H1 (cell line): ENCODE measurements at regions not wholly inside any gene's neighbourhood (a gene's known extent, or its start where the extent isn't known, plus 50 kb on each side); places are given as distances from the start of the nearest gene placed in this dataset.

ENCODE experiments used
- CTCF ChIA-PET: fragments of 300-600 bp; sonication (Branson Sonifier 250); formaldehyde crosslinking; loops from one replicate; lab custom pipeline; 2021; ENCODE audit not compliant: partially characterized antibody; lab: Charles Lee
- POLR2A ChIA-PET: fragments of 300-600 bp; sonication (Branson Sonifier 250); formaldehyde crosslinking; loops from one replicate; lab custom pipeline; 2021; ENCODE audit warnings: inconsistent platforms; ENCODE audit not compliant: partially characterized antibody; lab: Charles Lee
- DNase-seq, 2 experiments: peaks; one replicate each; pipeline versions ENCODE4 v3.0.0 to v3.0.0-alpha.2; 2010 to 2022; ENCODE audit warnings: low spot score in 2 of 2, low read depth in 1 of 2, mixed read lengths in 1 of 2
- FAIRE-seq: peaks from 2 replicates; lab custom pipeline; 2011; peaks lifted over from hg19 to GRCh38; lab: Jason Lieb, UNC
- H2AFZ ChIP-seq: 2 replicates; pipeline ENCODE4 v1.8.1; 2012; ENCODE audit warnings: low read length, inconsistent platforms
- H2AK5ac ChIP-seq: 2 replicates; pipeline ENCODE4 v1.6.1; 2013; ENCODE audit warnings: low read depth, low read length
- H2BK120ac ChIP-seq: replicated peaks from 2 replicates; pipeline ENCODE3; 2013; ENCODE audit warnings: low read depth, low read length, inconsistent platforms
- H2BK12ac ChIP-seq: 2 replicates; pipeline ENCODE4 v1.6.1; 2013; ENCODE audit warnings: low read depth, low read length
- H2BK15ac ChIP-seq: 2 replicates; pipeline ENCODE4 v1.6.1; 2013; ENCODE audit warnings: low read length
- H2BK20ac ChIP-seq: 2 replicates; pipeline ENCODE4 v1.6.1; 2013; ENCODE audit warnings: low read length
- H2BK5ac ChIP-seq: 2 replicates; pipeline ENCODE4 v1.6.1; 2013; ENCODE audit warnings: low read depth, low read length
- H3K14ac ChIP-seq: 2 replicates; pipeline ENCODE4 v1.6.1; 2013; ENCODE audit warnings: inconsistent platforms; ENCODE audit not compliant: insufficient read length
- H3K18ac ChIP-seq: 2 replicates; pipeline ENCODE4 v1.6.1; 2013; ENCODE audit warnings: low read length; ENCODE audit errors: extremely low read depth
- H3K23ac ChIP-seq: 2 replicates; pipeline ENCODE4 v1.6.1; 2013; ENCODE audit warnings: inconsistent platforms; ENCODE audit not compliant: insufficient read length
- H3K23me2 ChIP-seq: 2 replicates; pipeline ENCODE4 v1.6.1; 2013; ENCODE audit warnings: low read depth, low read length
- H3K27ac ChIP-seq: 2 replicates; pipeline ENCODE4 v1.6.1; 2011; ENCODE audit warnings: low read depth, low read length, inconsistent platforms
- H3K27me3 ChIP-seq, 4 experiments: replicated peaks in 1 of 4; 1 replicate in 1 of 4; 2 replicates in 3 of 4; pipeline versions ENCODE4 v1.6.1 to v1.8.1; 2011 to 2013; ENCODE audit warnings: low read length in 3 of 4, mild to moderate bottlenecking in 3 of 4, inconsistent platforms in 2 of 4, mixed read lengths in 2 of 4, moderate library complexity in 1 of 4; ENCODE audit not compliant: control insufficient read depth in 3 of 4, insufficient read depth in 3 of 4; ENCODE audit errors: extremely low read depth in 1 of 4
- H3K36me3 ChIP-seq, 4 experiments: 2 replicates each; pipeline versions ENCODE4 v1.6.1 to v1.8.1; 2011 to 2013; ENCODE audit warnings: mild to moderate bottlenecking in 4 of 4, low read length in 3 of 4, moderate library complexity in 2 of 4, control low read depth in 1 of 4, inconsistent platforms in 1 of 4; ENCODE audit not compliant: insufficient read depth in 4 of 4, control insufficient read depth in 2 of 4
- H3K4ac ChIP-seq: replicated peaks from 2 replicates; pipeline ENCODE3; 2013; ENCODE audit warnings: low read length, low read depth, mixed read lengths, inconsistent platforms; ENCODE audit not compliant: insufficient read length
- H3K4me1 ChIP-seq, 4 experiments: replicated peaks in 1 of 4; 1 replicate in 1 of 4; 2 replicates in 3 of 4; pipeline versions ENCODE4 v1.6.1 to v1.8.1; 2011 to 2013; ENCODE audit warnings: low read length in 3 of 4, inconsistent platforms in 2 of 4, mixed read lengths in 1 of 4; ENCODE audit not compliant: insufficient read depth in 4 of 4, control insufficient read depth in 3 of 4
- H3K4me2 ChIP-seq, 2 experiments: 2 replicates each; pipeline versions ENCODE4 v1.6.1 to v1.8.1; 2011 to 2013; ENCODE audit warnings: low read depth in 2 of 2, low read length in 2 of 2, control low read depth in 1 of 2, inconsistent platforms in 1 of 2, mild to moderate bottlenecking in 1 of 2; ENCODE audit not compliant: insufficient read depth in 1 of 2
- H3K4me3 ChIP-seq, 4 experiments: fragments of 200-600, 300-600 bp in 1 of 4; sonication (generic), shearing (Covaris generic), sonication (Bioruptor Twin) in 1 of 4; 2 replicates each; pipeline versions ENCODE4 v1.5.1 to v1.8.1; 2011 to 2016; ENCODE audit warnings: low read length in 4 of 4, low read depth in 3 of 4, control low read depth in 2 of 4, inconsistent platforms in 2 of 4, mild to moderate bottlenecking in 2 of 4, mixed read lengths in 1 of 4, moderate library complexity in 1 of 4; ENCODE audit not compliant: insufficient read depth in 2 of 4; ENCODE audit errors: extremely low read depth in 1 of 4
- H3K56ac ChIP-seq: replicated peaks from 2 replicates; pipeline ENCODE3; 2013; ENCODE audit warnings: low read depth, mild to moderate bottlenecking, mixed read lengths, low read length, inconsistent platforms; ENCODE audit not compliant: insufficient read length
- H3K79me1 ChIP-seq: 2 replicates; pipeline ENCODE4 v1.6.1; 2013; ENCODE audit warnings: low read depth, low read length, control low read depth
- H3K79me2 ChIP-seq, 2 experiments: 2 replicates each; pipeline versions ENCODE4 v1.6.1 to v1.8.1; 2012 to 2013; ENCODE audit warnings: low read length in 2 of 2, mild to moderate bottlenecking in 2 of 2, inconsistent platforms in 1 of 2; ENCODE audit not compliant: insufficient read depth in 2 of 2, control insufficient read depth in 1 of 2
- H3K9ac ChIP-seq, 4 experiments: replicated peaks in 1 of 4; 1 replicate in 1 of 4; 2 replicates in 3 of 4; pipeline versions ENCODE4 v1.6.1 to v1.8.1; 2011 to 2013; ENCODE audit warnings: low read depth in 3 of 4, low read length in 3 of 4, control low read depth in 2 of 4, mild to moderate bottlenecking in 2 of 4, moderate library complexity in 2 of 4, inconsistent platforms in 1 of 4; ENCODE audit errors: extremely low read depth in 1 of 4
- H3K9me3 ChIP-seq, 2 experiments: 2 replicates each; pipeline versions ENCODE4 v1.6.1 to v1.8.1; 2012 to 2013; ENCODE audit warnings: mild to moderate bottlenecking in 2 of 2, moderate library complexity in 2 of 2, control low read depth in 1 of 2, inconsistent platforms in 1 of 2, low read depth in 1 of 2, low read length in 1 of 2, mixed read lengths in 1 of 2; ENCODE audit not compliant: insufficient read depth in 2 of 2
- H4K20me1 ChIP-seq, 2 experiments: replicated peaks in 1 of 2; 2 replicates each; pipeline versions ENCODE3 to v1.8.1; 2011 to 2013; ENCODE audit warnings: inconsistent platforms in 2 of 2, low read length in 2 of 2, mild to moderate bottlenecking in 1 of 2; ENCODE audit not compliant: insufficient read depth in 2 of 2, control insufficient read depth in 1 of 2
- H4K5ac ChIP-seq: 2 replicates; pipeline ENCODE4 v1.6.1; 2013; ENCODE audit warnings: low read length, low read depth, mixed read lengths, inconsistent platforms; ENCODE audit not compliant: insufficient read length
- H4K8ac ChIP-seq: 2 replicates; pipeline ENCODE4 v1.8.0; 2013; ENCODE audit warnings: mild to moderate bottlenecking, moderate library complexity, low read length, inconsistent platforms; ENCODE audit not compliant: insufficient read depth; ENCODE audit errors: extremely low read depth
- H4K91ac ChIP-seq: replicated peaks from 2 replicates; pipeline ENCODE3; 2013; ENCODE audit warnings: low read length, mixed read lengths, inconsistent platforms; ENCODE audit not compliant: insufficient read length
- BACH1 ChIP-seq: IDR thresholded peaks from 2 replicates; pipeline ENCODE4 v1.6.1; 2012; ENCODE audit warnings: low read length, improper control_type of control experiment
- CHD1 ChIP-seq: IDR thresholded peaks from 2 replicates; pipeline ENCODE4 v1.6.1; 2012; ENCODE audit warnings: low read depth, low read length, improper control_type of control experiment
- CHD2 ChIP-seq: IDR thresholded peaks from 2 replicates; pipeline ENCODE4 v1.6.1; 2012; ENCODE audit warnings: low read length, improper control_type of control experiment
- EGR1 ChIP-seq: IDR thresholded peaks from 2 replicates; pipeline ENCODE4 v1.6.1; 2011; ENCODE audit warnings: low read depth, low read length, borderline replicate concordance
- GTF2F1 ChIP-seq: IDR thresholded peaks from 2 replicates; pipeline ENCODE4 v1.6.1; 2012; ENCODE audit warnings: low read depth, low read length, improper control_type of control experiment, borderline replicate concordance
- JUN ChIP-seq: IDR thresholded peaks from 2 replicates; pipeline ENCODE4 v1.6.1; 2011; ENCODE audit warnings: low read depth, mild to moderate bottlenecking, improper control_type of control experiment, low read length
- KDM1A ChIP-seq: fragments of 200-600, 300-600 bp; sonication (generic); IDR thresholded peaks from 2 replicates; pipeline ENCODE4 v1.7.1; 2016; ENCODE audit warnings: mild to moderate bottlenecking, low read length, borderline replicate concordance
- KDM4A ChIP-seq: IDR thresholded peaks from one replicate; pipeline ENCODE4 v1.7.1; 2012; ENCODE audit warnings: low read depth, mild to moderate bottlenecking, moderate library complexity, low read length, inconsistent platforms; ENCODE audit not compliant: severe bottlenecking
- POU5F1 ChIP-seq: IDR thresholded peaks from 2 replicates; pipeline ENCODE4 v1.6.1; 2011; ENCODE audit warnings: low read depth, mild to moderate bottlenecking, low read length, moderate library complexity
- RXRA ChIP-seq: IDR thresholded peaks from 2 replicates; pipeline ENCODE4 v1.6.1; 2011; ENCODE audit warnings: low read depth, mild to moderate bottlenecking, low read length, moderate library complexity; ENCODE audit not compliant: insufficient read depth
- SP4 ChIP-seq: IDR thresholded peaks from 2 replicates; pipeline ENCODE4 v1.6.1; 2012; ENCODE audit warnings: low read length, inconsistent platforms
- SUZ12 ChIP-seq: fragments of 200-600 bp; sonication (generic); IDR thresholded peaks from 2 replicates; pipeline ENCODE4 v1.6.1; 2012; ENCODE audit warnings: mild to moderate bottlenecking, inconsistent platforms, low read length, moderate library complexity, mixed read lengths
- YY1 ChIP-seq: IDR thresholded peaks from 2 replicates; pipeline ENCODE4 v1.6.1; 2011; ENCODE audit warnings: low read depth, mild to moderate bottlenecking, low read length
- WGBS, 2 experiments: shearing (Covaris generic) in 1 of 2; methylation state at CpG; one replicate each; pipeline versions ENCODE4 v1.1.6 to v1.1.7; 2013 to 2015; ENCODE audit warnings: low lambda C conversion rate in 2 of 2, mixed read lengths in 2 of 2, inconsistent platforms in 1 of 2, low coverage in 1 of 2, missing lambda C conversion rate in 1 of 2; ENCODE audit not compliant: insufficient replicate concordance in 2 of 2, insufficient coverage in 1 of 2, insufficient read length in 1 of 2; ENCODE audit errors: extremely low coverage in 1 of 2, missing lambda C conversion rate in 1 of 2; 5-methylcytosine and 5-hydroxymethylcytosine counted together

GRCh38 chr6:22157233-22157632, 139.6 kb downstream of the PRL start:
- no peaks in the 10 kb centered on the region for H3K4me1 ChIP-seq
- ChIA-PET CTCF (interaction anchor here (1.4 to 1.6 kb wide), 2 partner anchors 19 to 31 kb away, joined by 3 read pairs; no protein-coding TSS in a partner anchor), POLR2A (no interaction called here)
- peaks cover 2% of the 10 kb centered on the region; the same call in 1 of the 2 replicates for H3K79me1 ChIP-seq
- H3K14ac ChIP-seq, result no peak overlapping the region
- TF ChIP-seq CHD2 (no peak), POU5F1 (no peak), KDM1A (no peak), EGR1 (no peak), SP4 (no peak), SUZ12 (no peak), KDM4A (no peak), BACH1 (no peak), JUN (no peak), CHD1 (no peak), GTF2F1 (no peak), YY1 (no peak), RXRA (no peak)
- H2BK120ac ChIP-seq, result no peak overlapping the region
- 89% methylated on average over 4 of the region's 4 CpGs; no CpG with 5 or more reads in 1 of the 2 experiments for WGBS, 2 experiments
- no peak overlapping the region for H2AK5ac ChIP-seq
- no peak overlapping the region for H3K27ac ChIP-seq
- no peaks in the 10 kb centered on the region for H3K27me3 ChIP-seq
- FAIRE-seq (no peak), DNase-seq (no peak)
- no peak overlapping the region for H3K4me2 ChIP-seq
- no peak overlapping the region for H4K91ac ChIP-seq
- no peak overlapping the region for H3K18ac ChIP-seq
- no peak overlapping the region for H3K9ac ChIP-seq
- no peaks in the 10 kb centered on the region for H4K20me1 ChIP-seq
- no peak overlapping the region for H4K5ac ChIP-seq
- no peak overlapping the region for H3K4ac ChIP-seq
- no peak overlapping the region for H3K23ac ChIP-seq
- H2BK12ac ChIP-seq, result no peak overlapping the region
- peaks cover 4% of the 10 kb centered on the region in 2 experiments; a peak in 1 of 4 replicates for H3K9me3 ChIP-seq
- H4K8ac ChIP-seq, result no peak overlapping the region
- peaks cover 0 to 13% (median 4%) of the 10 kb centered on the region in 4 experiments; a peak in 2 of 8 replicates for H3K36me3 ChIP-seq
- H3K56ac ChIP-seq, result no peak overlapping the region
- H3K79me2 ChIP-seq, result no peaks in the 10 kb centered on the region
- no peaks in the 10 kb centered on the region for H3K23me2 ChIP-seq
- H2BK5ac ChIP-seq, result no peak overlapping the region
- no peak overlapping the region for H2BK20ac ChIP-seq
- H2BK15ac ChIP-seq, result no peak overlapping the region
- H2AFZ ChIP-seq, result no peak overlapping the region
- H3K4me3 ChIP-seq, result no peak overlapping the region
